GM12891 (cell line): ENCODE measurements at regions not wholly inside any gene's neighbourhood (a gene's known extent, or its start where the extent isn't known, plus 50 kb on each side); places are given as distances from the start of the nearest gene placed in this dataset.

Experiments used
- PAX5 ChIP-seq: IDR thresholded peaks from 2 replicates; pipeline ENCODE4 v1.6.1; 2011; ENCODE audit warnings: low read length, moderate library complexity, mild to moderate bottlenecking; ENCODE audit not compliant: insufficient read depth, severe bottlenecking
- POLR2A ChIP-seq: IDR thresholded peaks from 2 replicates; pipeline ENCODE4 v1.6.1; 2011; ENCODE audit warnings: low read depth, low read length, control low read depth
- POLR2AphosphoS5 ChIP-seq: IDR thresholded peaks from 2 replicates; pipeline ENCODE4 v1.6.1; 2011; ENCODE audit warnings: low read depth, low read length, control low read depth
- POU2F2 ChIP-seq: IDR thresholded peaks from 2 replicates; pipeline ENCODE4 v1.6.1; 2011; ENCODE audit warnings: low read depth, mild to moderate bottlenecking, control low read depth, low read length, moderate library complexity
- SPI1 ChIP-seq: IDR thresholded peaks from 2 replicates; pipeline ENCODE4 v1.6.1; 2011; ENCODE audit warnings: low read depth, low read length, control low read depth
- TAF1 ChIP-seq: IDR thresholded peaks from 2 replicates; pipeline ENCODE4 v1.6.1; 2011; ENCODE audit warnings: low read depth, low read length, control low read depth

DNA sequence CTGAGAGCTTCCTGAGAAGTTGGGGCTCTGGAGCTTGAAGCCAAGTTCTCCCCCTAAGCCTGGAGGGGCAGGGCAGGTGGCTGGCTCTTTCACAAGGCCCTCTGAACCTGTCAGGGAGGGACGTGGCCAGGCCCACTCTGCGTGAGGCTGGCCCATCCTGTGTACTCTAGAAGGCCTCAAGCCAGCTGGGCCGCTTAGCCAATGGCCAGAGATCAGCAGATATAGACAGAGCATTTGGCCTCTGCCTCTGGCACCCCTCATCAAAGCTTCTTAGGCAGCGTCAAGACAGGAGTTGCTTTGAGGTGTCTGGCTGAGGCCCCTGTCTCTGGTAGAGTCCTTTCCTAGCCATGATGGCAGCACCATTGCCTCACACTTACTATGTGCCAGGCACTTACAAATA is 105.6 kb downstream of the FGF18 start:
- TF ChIP-seq POLR2A (no peak), POLR2AphosphoS5 (no peak), TAF1 (no peak), POU2F2 (no peak), SPI1 (no peak), PAX5 (no peak)
